GM21737 (cell line): ENCODE measurements at regions not wholly inside any gene's neighbourhood (a gene's known extent, or its start where the extent isn't known, plus 50 kb on each side); places are given as distances from the start of the nearest gene placed in this dataset.
"Not testable (repeated sequence)": the region's sequence is repeated elsewhere in the genome, so short reads cannot be mapped to it uniquely, and the experiment has no call there.

Experiments used
- ATAC-seq: cut with Tn5 transposase; IDR thresholded peaks from one replicate; pipeline ENCODE4 v1.9.1; 2021; ENCODE audit warnings: mild to moderate bottlenecking, moderate library complexity; ENCODE audit not compliant: unreplicated experiment

- no peak for ATAC-seq
These were observed 50.3 kb downstream of the GASK1B start for GRCh38 chr4:158122501-158122900.

GRCh38 chr4:158121161-158121579 is 51.7 kb downstream of the GASK1B start:
- no peak for ATAC-seq

GRCh38 chr4:158120645-158121151 is 52.1 kb downstream of the GASK1B start:
- not testable (repeated sequence) for ATAC-seq

- ATAC-seq, result no peak
These were observed 60.2 kb downstream of the GASK1B start for GRCh38 chr4:158112611-158113010.

GRCh38 chr4:158111241-158111640 is 61.6 kb downstream of the GASK1B start:
- no peak for ATAC-seq

- no peak for ATAC-seq
These were observed 69.9 kb downstream of the GASK1B start for GRCh38 chr4:158102904-158103303.

GRCh38 chr4:158099686-158100085 is 73.1 kb downstream of the GASK1B start:
- ATAC-seq, result no peak

- no peak for ATAC-seq
These were observed 74.0 kb downstream of the GASK1B start for GRCh38 chr4:158098802-158099201.

- ATAC-seq, result no peak
These were observed 78.3 kb downstream of the GASK1B start for GRCh38 chr4:158094413-158095134.

GRCh38 chr4:158090323-158090722 is 82.5 kb downstream of the GASK1B start:
- ATAC-seq, result no peak

- not testable (repeated sequence) for ATAC-seq
These were observed 82.9 kb downstream of the GASK1B start for GRCh38 chr4:158089897-158090296.

GRCh38 chr4:158080354-158080753 is 92.5 kb downstream of the GASK1B start:
- no peak for ATAC-seq

GRCh38 chr4:158079661-158080060 is 93.2 kb downstream of the GASK1B start:
- ATAC-seq, result no peak

GRCh38 chr4:158077835-158078234 is 95.0 kb downstream of the GASK1B start:
- no peak for ATAC-seq

- ATAC-seq, result no peak
These were observed 98.0 kb downstream of the GASK1B start for GRCh38 chr4:158074851-158075250.

- ATAC-seq, result no peak
These were observed 100.9 kb downstream of the GASK1B start for GRCh38 chr4:158071931-158072330.

GRCh38 chr4:158068068-158068467 is 104.8 kb downstream of the GASK1B start:
- ATAC-seq, result no peak

- no peak for ATAC-seq
These were observed 105.2 kb downstream of the GASK1B start for GRCh38 chr4:158067646-158068045.

GRCh38 chr4:158065603-158066002 is 107.2 kb downstream of the GASK1B start:
- no peak for ATAC-seq

GRCh38 chr4:158065176-158065575 is 107.6 kb downstream of the GASK1B start:
- ATAC-seq, result no peak

- ATAC-seq, result no peak
These were observed 116.1 kb downstream of the GASK1B start for GRCh38 chr4:158056689-158057245.

- ATAC-seq, result no peak
These were observed 117.2 kb downstream of the GASK1B start for GRCh38 chr4:158055668-158056067.
